Muscle of leg (tissue), 3 donors: ENCODE measurements at regions not wholly inside any gene's neighbourhood (a gene's known extent, or its start where the extent isn't known, plus 50 kb on each side); places are given as distances from the start of the nearest gene placed in this dataset.

ENCODE experiments used
- DNase-seq: peaks from one replicate; pipeline ENCODE4 v3.0.0; 2013
- H3K27ac ChIP-seq: one replicate; pipeline ENCODE4 v1.5.1; 2013; ENCODE audit warnings: mild to moderate bottlenecking, low read length, control low read depth
- H3K27me3 ChIP-seq: one replicate; pipeline ENCODE4 v1.6.1; 2013; ENCODE audit warnings: low read length; ENCODE audit not compliant: control insufficient read depth, insufficient read depth
- H3K36me3 ChIP-seq: one replicate; pipeline ENCODE4 v1.6.1; 2013; ENCODE audit warnings: low read length; ENCODE audit not compliant: control insufficient read depth, insufficient read depth
- H3K4me1 ChIP-seq: one replicate; pipeline ENCODE4 v1.6.1; 2013; ENCODE audit warnings: low read length; ENCODE audit not compliant: control insufficient read depth, insufficient read depth
- H3K4me3 ChIP-seq: one replicate; pipeline ENCODE4 v1.5.1; 2013; ENCODE audit warnings: low read length, control low read depth
- H3K9me3 ChIP-seq: replicated peaks from 2 replicates; pipeline ENCODE4 v1.6.1; 2013; ENCODE audit warnings: low read depth, low read length; ENCODE audit not compliant: control insufficient read depth
- WGBS: methylation state at CpG from one replicate; pipeline ENCODE4 v1.1.5; 2013; ENCODE audit warnings: missing lambda C conversion rate; ENCODE audit not compliant: insufficient coverage; 5-methylcytosine and 5-hydroxymethylcytosine counted together

DNA sequence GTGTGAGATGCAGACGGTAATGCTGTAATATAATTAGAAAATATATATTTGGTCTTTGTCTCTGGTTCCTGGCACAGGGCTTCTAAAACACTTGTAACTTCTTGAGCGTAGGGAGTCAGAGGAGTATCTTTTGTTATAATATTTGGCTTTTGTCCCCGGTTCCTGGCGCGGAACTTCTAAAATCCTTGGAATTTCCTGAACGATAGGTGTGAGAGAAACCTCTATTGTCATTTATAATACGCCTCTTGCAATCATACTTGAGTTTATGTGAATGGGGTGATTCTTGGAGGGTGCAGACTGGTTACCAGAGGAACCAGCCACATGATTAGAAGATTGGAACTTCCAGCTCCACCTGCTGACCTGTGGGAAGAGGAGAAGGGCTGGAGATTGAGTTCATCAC is 54.1 kb upstream of the ZBED5 start:
- H3K9me3 ChIP-seq, result no peaks in the 10 kb centered on the region
- H3K4me1 ChIP-seq, result no peaks in the 10 kb centered on the region
- no peak for DNase-seq
- no peaks in the 10 kb centered on the region for H3K27me3 ChIP-seq
- no peak overlapping the region for H3K27ac ChIP-seq
- 40% methylated on average over 1 of the region's 7 CpGs for WGBS
- no peaks in the 10 kb centered on the region for H3K36me3 ChIP-seq
- H3K4me3 ChIP-seq, result no peak overlapping the region

DNA sequence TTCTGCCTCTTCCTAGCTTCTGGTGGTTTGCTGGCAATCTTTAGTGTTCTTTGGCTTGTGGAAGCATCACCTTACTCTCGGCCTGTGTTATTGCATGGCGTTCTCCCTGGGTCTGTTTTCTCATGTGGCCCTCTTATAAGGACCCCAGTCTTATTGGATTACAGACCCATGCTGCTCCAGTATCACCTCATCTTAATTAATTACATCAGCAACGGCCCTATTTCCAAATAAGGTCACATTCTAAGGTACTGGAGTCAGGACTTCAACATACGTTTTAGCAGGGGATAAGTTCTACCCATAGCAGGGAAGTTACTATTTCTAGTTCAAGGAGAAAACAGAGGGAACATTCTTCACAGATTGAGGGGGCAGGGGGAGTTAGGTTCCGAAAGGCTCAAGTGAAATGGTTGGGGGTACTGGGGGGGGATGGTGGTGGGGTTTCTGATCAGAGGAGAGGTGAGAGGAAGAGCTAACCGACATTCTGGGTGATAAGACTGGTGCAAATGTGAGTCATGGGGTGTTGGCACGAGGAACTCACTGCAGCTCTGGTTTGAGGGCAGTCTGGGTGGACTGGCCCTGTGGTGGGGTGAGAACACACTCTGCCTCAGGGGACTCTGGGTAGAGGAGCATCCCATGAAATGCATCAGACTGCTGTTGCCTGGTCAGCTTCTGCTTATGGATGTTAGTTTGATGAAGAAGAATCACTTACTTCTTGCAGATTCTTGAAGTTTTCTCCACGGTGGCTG is 51.5 kb upstream of the ZBED5 start:
- H3K36me3 ChIP-seq, result no peaks in the 10 kb centered on the region
- WGBS, result 74% methylated on average over 3 of the region's 8 CpGs
- peaks cover 5% of the 10 kb centered on the region for H3K4me1 ChIP-seq
- no peaks in the 10 kb centered on the region for H3K9me3 ChIP-seq
- H3K27ac ChIP-seq, result no peak overlapping the region
- no peaks in the 10 kb centered on the region for H3K27me3 ChIP-seq
- no peak for DNase-seq
- no peak overlapping the region for H3K4me3 ChIP-seq

DNA sequence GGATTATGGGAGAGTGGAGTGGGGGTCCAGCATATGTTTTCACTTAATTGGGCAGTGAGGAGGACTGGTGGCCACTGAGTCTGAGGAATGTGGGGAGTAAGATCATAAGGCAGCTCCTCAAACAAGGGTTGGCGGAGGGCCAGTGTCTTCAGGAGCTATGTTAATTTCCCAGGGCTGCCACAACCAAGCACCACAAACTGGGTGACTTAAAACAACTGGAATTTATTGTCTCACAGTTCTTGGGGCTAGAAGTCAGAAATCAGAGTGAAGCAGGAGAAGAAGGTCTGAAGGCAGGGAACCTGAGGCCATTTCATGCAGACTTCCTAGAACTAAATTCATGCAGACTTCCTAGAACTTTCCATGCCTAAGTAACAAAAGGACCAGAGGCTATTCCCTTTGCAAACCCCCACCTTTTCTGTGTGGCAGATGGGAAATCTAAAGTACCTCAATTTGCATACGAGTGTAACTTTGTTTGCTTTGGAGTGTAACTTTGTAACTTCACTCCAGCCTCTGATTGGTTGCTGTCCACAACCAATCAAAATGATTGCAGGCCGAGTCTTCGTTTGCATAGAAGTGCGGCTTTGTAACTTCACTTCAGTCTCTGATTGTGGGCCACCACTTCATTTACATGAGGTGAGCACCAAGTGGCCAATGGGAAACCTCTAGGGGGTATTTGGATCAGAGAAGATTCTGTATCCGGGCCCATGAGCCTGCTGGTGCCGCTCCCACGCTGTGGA is 50.5 kb upstream of the ZBED5 start:
- no peaks in the 10 kb centered on the region for H3K9me3 ChIP-seq
- 73% methylated on average over 5 of the region's 8 CpGs for WGBS
- no peak for DNase-seq
- H3K4me1 ChIP-seq, result peaks cover 5% of the 10 kb centered on the region
- H3K27ac ChIP-seq, result no peak overlapping the region
- no peak overlapping the region for H3K4me3 ChIP-seq
- no peaks in the 10 kb centered on the region for H3K27me3 ChIP-seq
- no peaks in the 10 kb centered on the region for H3K36me3 ChIP-seq
